SK-N-SH (cell line): ENCODE measurements at regions not wholly inside any gene's neighbourhood (a gene's known extent, or its start where the extent isn't known, plus 50 kb on each side); places are given as distances from the start of the nearest gene placed in this dataset.
"Not testable (repeated sequence)": the region's sequence is repeated elsewhere in the genome, so short reads cannot be mapped to it uniquely, and the experiment has no call there.

Source experiments
- CTCF ChIA-PET: fragments of 300-600, 350-600 bp; formaldehyde crosslinking; extraction: SDS; loops from one replicate; lab custom pipeline; 2021; lab: Yijun Ruan, JAX
- POLR2A ChIA-PET: fragments of 350-600 bp; sonication (Branson Sonifier 250); formaldehyde crosslinking; extraction: SDS; loops from one replicate; lab custom pipeline; 2020; ENCODE audit warnings: antibody characterized with exemption, inconsistent platforms; lab: Yijun Ruan, JAX
- DNase-seq: peaks from one replicate; pipeline ENCODE4 v3.0.0; 2012
- H2AFZ ChIP-seq: fragments of 200-600 bp; sonication (generic); 2 replicates; pipeline ENCODE4 v1.8.1; 2016; ENCODE audit warnings: antibody characterized with exemption, mild to moderate bottlenecking, low read depth
- H3F3A ChIP-seq: fragments of 200-600 bp; sonication (generic); replicated peaks from 2 replicates; pipeline ENCODE3; 2016; ENCODE audit warnings: antibody characterized with exemption, mild to moderate bottlenecking; ENCODE audit not compliant: insufficient read depth
- H3K27ac ChIP-seq, 2 experiments: fragments of 200-500 bp in 1 of 2; fragments of 200-600 bp in 1 of 2; sonication (Bioruptor generic) in 1 of 2; sonication (generic), shearing (Covaris generic) in 1 of 2; 2 replicates each; pipeline versions ENCODE4 v1.5.1 to v1.6.1; 2014 to 2016; ENCODE audit warnings: low read depth in 2 of 2, inconsistent platforms in 1 of 2, low read length in 1 of 2, mild to moderate bottlenecking in 1 of 2, mixed read lengths in 1 of 2
- H3K27me3 ChIP-seq: fragments of 200-600 bp; sonication (generic), shearing (Covaris generic); 2 replicates; pipeline ENCODE4 v1.6.1; 2016; ENCODE audit warnings: mixed run types; ENCODE audit not compliant: insufficient read depth
- H3K36me3 ChIP-seq, 2 experiments: fragments of 200-500 bp in 1 of 2; fragments of 200-600 bp in 1 of 2; sonication (Bioruptor generic) in 1 of 2; sonication (generic) in 1 of 2; replicated peaks in 1 of 2; 2 replicates each; pipeline versions ENCODE3 to v1.5.1; 2014 to 2016; ENCODE audit warnings: low read length in 1 of 2, mild to moderate bottlenecking in 1 of 2; ENCODE audit not compliant: insufficient read depth in 2 of 2, control insufficient read depth in 1 of 2
- H3K4me1 ChIP-seq, 2 experiments: fragments of 200-500 bp in 1 of 2; fragments of 200-600 bp in 1 of 2; sonication (Bioruptor generic) in 1 of 2; sonication (generic), shearing (Covaris generic) in 1 of 2; 2 replicates each; pipeline versions ENCODE4 v1.5.1 to v1.6.1; 2014 to 2016; ENCODE audit warnings: low read depth in 1 of 2, low read length in 1 of 2, mixed run types in 1 of 2; ENCODE audit not compliant: insufficient read depth in 2 of 2, control insufficient read depth in 1 of 2
- H3K4me2 ChIP-seq: fragments of 200-600 bp; sonication (generic), shearing (Covaris generic); 2 replicates; pipeline ENCODE4 v1.6.1; 2017; ENCODE audit warnings: mixed run types
- H3K4me3 ChIP-seq, 2 experiments: fragments of 200-500 bp in 1 of 2; fragments of 200-600 bp in 1 of 2; sonication (Bioruptor generic) in 1 of 2; sonication (generic), shearing (Covaris generic) in 1 of 2; 2 replicates each; pipeline versions ENCODE4 v1.5.1 to v1.8.1; 2014 to 2016; ENCODE audit warnings: low read depth in 2 of 2, inconsistent platforms in 1 of 2, low read length in 1 of 2, mild to moderate bottlenecking in 1 of 2, mixed read lengths in 1 of 2, moderate library complexity in 1 of 2
- H3K79me2 ChIP-seq: fragments of 200-600 bp; sonication (generic); 2 replicates; pipeline ENCODE4 v1.8.1; 2017; ENCODE audit warnings: mild to moderate bottlenecking; ENCODE audit not compliant: insufficient read depth
- H3K9ac ChIP-seq: fragments of 200-600 bp; sonication (generic); 2 replicates; pipeline ENCODE4 v1.6.1; 2017; ENCODE audit warnings: mixed run types
- H3K9me2 ChIP-seq: fragments of 200-600 bp; sonication (generic); 2 replicates; pipeline ENCODE4 v1.6.1; 2017; ENCODE audit warnings: mixed run types
- H3K9me3 ChIP-seq: fragments of 200-600 bp; sonication (generic); 2 replicates; pipeline ENCODE4 v1.6.1; 2017; ENCODE audit warnings: mixed run types, mild to moderate bottlenecking, moderate library complexity
- H4K20me1 ChIP-seq: fragments of 200-600 bp; sonication (generic); 2 replicates; pipeline ENCODE4 v1.6.1; 2017; ENCODE audit warnings: mild to moderate bottlenecking, mixed run types; ENCODE audit not compliant: insufficient read depth
- ELF1 ChIP-seq: IDR thresholded peaks from 2 replicates; pipeline ENCODE4 v1.4.0; 2012
- EP300 ChIP-seq, 2 experiments: IDR thresholded peaks; 2 replicates each; pipeline versions ENCODE4 v1.4.0 to v1.6.1; 2012; ENCODE audit warnings: borderline replicate concordance in 1 of 2, low read depth in 1 of 2, low read length in 1 of 2
- FOXM1 ChIP-seq: IDR thresholded peaks from 2 replicates; pipeline ENCODE4 v1.4.0; 2012; ENCODE audit warnings: low read depth, mild to moderate bottlenecking
- JUND ChIP-seq: IDR thresholded peaks from 2 replicates; pipeline ENCODE4 v1.4.0; 2012
- REST ChIP-seq: IDR thresholded peaks from 2 replicates; pipeline ENCODE4 v1.6.1; 2012; ENCODE audit warnings: mild to moderate bottlenecking, low read depth, low read length, moderate library complexity
- SMC3 ChIP-seq: IDR thresholded peaks from 2 replicates; pipeline ENCODE4 v1.6.1; 2012; ENCODE audit warnings: low read depth, low read length, improper control_type of control experiment
- TAF1 ChIP-seq: IDR thresholded peaks from 2 replicates; pipeline ENCODE4 v1.6.1; 2012; ENCODE audit warnings: low read depth, mild to moderate bottlenecking, low read length, moderate library complexity, borderline replicate concordance
- USF1 ChIP-seq: IDR thresholded peaks from 2 replicates; pipeline ENCODE4 v1.4.0; 2012; ENCODE audit warnings: low read depth, borderline replicate concordance
- YY1 ChIP-seq: IDR thresholded peaks from 2 replicates; pipeline ENCODE4 v1.4.0; 2012; ENCODE audit warnings: low read depth, mild to moderate bottlenecking
- WGBS: methylation state at CpG from one replicate; pipeline ENCODE4 v1.1.6; 2017; ENCODE audit warnings: low lambda C conversion rate; 5-methylcytosine and 5-hydroxymethylcytosine counted together

- H3K79me2 ChIP-seq, result no peaks in the 10 kb centered on the region
- no peak for DNase-seq
- ChIA-PET CTCF (no interaction called here), POLR2A (no interaction called here)
- H3K9ac ChIP-seq, result no peak overlapping the region
- H3K4me2 ChIP-seq, result no peak overlapping the region
- H3K9me3 ChIP-seq, result no peaks in the 10 kb centered on the region
- no peak overlapping the region for H3K27ac ChIP-seq
- no peaks in the 10 kb centered on the region for H3K4me1 ChIP-seq
- no peaks in the 10 kb centered on the region for H4K20me1 ChIP-seq
- H3K36me3 ChIP-seq, result no peaks in the 10 kb centered on the region
- no peak for TF ChIP-seq SMC3
- peak; percentile 9; the same call in 1 of the 2 replicates for TF ChIP-seq USF1
- TF ChIP-seq TAF1, result no peak
- TF ChIP-seq ELF1, result no peak
- TF ChIP-seq JUND, result no peak
- TF ChIP-seq EP300 (IDR thresholded peaks at IDR 0.05; ENCODE audit: borderline replicate concordance in 1 of 2, low read depth in 1 of 2, low read length in 1 of 2), result no peak
- no peak for TF ChIP-seq FOXM1
- TF ChIP-seq REST, result peak; percentile 46; the same call in 1 of the 2 replicates
- no peak overlapping the region for H2AFZ ChIP-seq
- H3K4me3 ChIP-seq, result no peak overlapping the region
- WGBS, result 52% methylated on average over 2 of the region's 2 CpGs
- H3F3A ChIP-seq, result no peaks in the 10 kb centered on the region
- H3K9me2 ChIP-seq, result no peaks in the 10 kb centered on the region
- no peaks in the 10 kb centered on the region for H3K27me3 ChIP-seq
These were observed 391.5 kb downstream of the RAP2B start for GRCh38 chr3:153553605-153553945.

GRCh38 chr3:153555919-153556318 is 393.9 kb downstream of the RAP2B start:
- H3K9me2 ChIP-seq, result no peaks in the 10 kb centered on the region
- POLR2A ChIA-PET, result no interaction called here
- CTCF ChIA-PET, result no interaction called here

GRCh38 chr3:153559366-153559765 is 397.3 kb downstream of the RAP2B start:
- H3F3A ChIP-seq, H3K9me3 ChIP-seq, H3K4me2 ChIP-seq, DNase-seq, CTCF ChIA-PET, H3K27me3 ChIP-seq, H3K9me2 ChIP-seq, H4K20me1 ChIP-seq, H3K27ac ChIP-seq, H3K4me1 ChIP-seq, H3K4me3 ChIP-seq, H2AFZ ChIP-seq, H3K79me2 ChIP-seq, H3K9ac ChIP-seq, POLR2A ChIA-PET, H3K36me3 ChIP-seq: not testable (repeated sequence)
- WGBS, result 0% methylated on average over 1 of the region's 1 CpG

More at GRCh38 chr3:153555919-153556318, 393.9 kb downstream of the RAP2B start:
- Histone ChIP-seq H3K4me2 (no peak overlapping the region), H3F3A (no peaks in the 10 kb centered on the region), H3K4me3 (no peak overlapping the region), H4K20me1 (no peaks in the 10 kb centered on the region), H2AFZ (no peak overlapping the region), H3K4me1 (no peaks in the 10 kb centered on the region), H3K27ac (no peak overlapping the region), H3K27me3 (no peaks in the 10 kb centered on the region)
- TF ChIP-seq YY1, result no peak
- TF ChIP-seq, all 33 proteins: peak for 0
- H3K9me3 ChIP-seq, result 0 out of 2 replicates have a peak, but pooled peaks cover 7% of the 10 kb centered on the region
- H3K9ac ChIP-seq, result no peak overlapping the region
- no peak for DNase-seq
- WGBS, result 0% methylated on average over 2 of the region's 2 CpGs
- H3K79me2 ChIP-seq, result no peaks in the 10 kb centered on the region
- H3K36me3 ChIP-seq, result no peaks in the 10 kb centered on the region
